Epidermal melanocyte (primary cell): ENCODE measurements at regions not wholly inside any gene's neighbourhood (a gene's known extent, or its start where the extent isn't known, plus 50 kb on each side); places are given as distances from the start of the nearest gene placed in this dataset.
"Not testable (repeated sequence)": the region's sequence is repeated elsewhere in the genome, so short reads cannot be mapped to it uniquely, and the experiment has no call there.

Experiments
- DNase-seq: peaks from one replicate; pipeline ENCODE4 v3.0.0; 2011; ENCODE audit warnings: low spot score; ENCODE audit not compliant: insufficient read length

GRCh38 chr5:116865651-116866050, 291.0 kb upstream of the SEMA6A start:
- no peak for DNase-seq

DNA sequence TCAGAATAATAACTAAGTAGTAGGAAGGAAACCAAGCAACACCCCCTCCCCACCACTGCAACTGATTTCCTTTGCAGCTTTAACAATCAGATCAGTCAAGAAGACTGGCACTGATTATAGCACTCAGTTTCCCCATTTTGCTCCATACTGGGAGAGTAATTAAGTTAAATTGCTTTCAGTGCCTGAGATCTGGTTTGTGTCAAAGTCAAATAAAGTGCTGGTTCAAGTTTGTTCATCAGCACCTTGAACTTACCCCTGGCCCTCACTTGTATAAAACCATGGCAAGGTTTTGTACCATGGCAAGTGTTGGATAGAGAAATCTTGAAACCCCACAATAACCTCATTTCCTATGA, 290.2 kb upstream of the SEMA6A start:
- no peak for DNase-seq

DNA sequence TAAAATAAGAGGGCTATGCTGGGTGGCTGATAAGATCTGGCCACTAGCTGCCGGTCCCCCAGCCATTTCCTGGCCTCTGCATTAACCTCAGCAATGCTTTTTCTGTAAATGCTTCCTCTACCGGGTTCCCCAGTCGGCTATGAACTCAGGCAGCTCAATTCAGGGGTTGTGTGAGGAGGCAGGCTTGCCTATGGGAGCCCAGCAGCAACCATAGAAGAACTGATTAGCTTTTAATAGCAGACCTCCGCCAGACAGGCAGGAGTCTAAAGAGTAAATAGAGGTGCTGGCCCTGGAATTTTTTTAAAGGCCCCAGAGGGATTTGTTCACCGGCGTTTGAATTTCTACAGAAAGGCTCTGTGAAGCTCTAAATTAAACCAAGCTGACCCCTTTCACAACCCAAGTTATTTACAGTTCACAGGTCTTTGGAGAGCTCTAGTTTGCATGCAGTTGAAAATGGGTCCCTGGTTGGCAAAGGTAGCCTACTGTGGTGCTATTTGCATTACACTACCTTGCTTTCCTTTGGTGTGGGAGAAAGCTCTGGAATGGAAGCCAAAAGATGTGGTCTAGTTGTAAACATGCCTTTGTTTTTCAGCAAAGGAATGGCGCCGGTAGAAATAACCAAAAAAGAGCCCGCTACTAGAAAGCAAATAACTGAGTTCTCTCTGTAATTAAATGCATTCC, 289.7 kb upstream of the SEMA6A start:
- no peak for DNase-seq

GRCh38 chr5:116862632-116863455, 288.2 kb upstream of the SEMA6A start:
- DNase-seq: no peak

DNA sequence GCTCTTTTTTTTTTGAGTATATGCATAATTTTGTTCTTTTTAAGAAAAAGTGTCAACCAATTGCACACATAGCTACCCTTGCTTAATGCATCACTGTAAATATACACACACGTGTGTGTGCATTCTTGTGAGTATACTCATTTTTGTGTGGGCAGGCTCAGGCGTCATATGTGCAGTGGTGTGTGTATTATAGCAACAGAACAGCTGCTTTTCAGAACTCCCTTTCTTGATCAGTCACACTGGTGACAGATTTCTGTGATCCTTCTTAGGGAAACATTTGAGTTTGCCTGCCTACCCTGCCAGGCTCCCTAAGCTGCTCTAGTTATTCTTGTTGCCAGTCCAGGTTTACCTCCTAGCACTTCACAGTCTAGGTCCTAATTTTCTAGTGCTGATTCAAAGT, 287.0 kb upstream of the SEMA6A start:
- no peak for DNase-seq

- DNase-seq: no peak
These were observed 286.5 kb upstream of the SEMA6A start for GRCh38 chr5:116861097-116861496.

GRCh38 chr5:116859666-116860320, 285.2 kb upstream of the SEMA6A start:
- DNase-seq: no peak

- no peak for DNase-seq
These were observed 284.2 kb upstream of the SEMA6A start for GRCh38 chr5:116858705-116859333.

- not testable (repeated sequence) for DNase-seq
These were observed 283.4 kb upstream of the SEMA6A start for GRCh38 chr5:116858020-116858419.

GRCh38 chr5:116856271-116856670, 281.6 kb upstream of the SEMA6A start:
- DNase-seq: no peak

DNA sequence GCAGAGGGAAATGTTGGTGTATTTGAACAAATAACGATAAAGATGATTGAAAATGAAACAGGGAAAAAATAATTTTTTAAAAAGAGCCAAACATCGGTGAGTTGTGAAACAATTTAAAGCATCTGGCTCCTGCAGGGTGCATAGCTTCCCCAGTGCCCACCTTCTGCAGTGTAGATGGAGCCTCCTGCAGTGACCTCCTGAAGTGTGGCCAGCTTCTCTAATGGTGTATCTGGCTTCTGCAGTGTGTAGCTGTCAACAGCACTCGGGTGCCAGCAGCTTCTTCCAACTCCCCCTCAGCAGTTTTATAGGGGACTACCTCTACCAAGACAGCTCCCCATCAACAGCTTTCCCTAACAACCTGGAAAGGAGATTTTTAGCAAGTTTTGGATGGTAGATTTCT, 279.4 kb upstream of the SEMA6A start:
- DNase-seq: no peak

GRCh38 chr5:116848954-116849581, 274.4 kb upstream of the SEMA6A start:
- DNase-seq: no peak

GRCh38 chr5:116847960-116848359, 273.3 kb upstream of the SEMA6A start:
- DNase-seq: no peak

DNA sequence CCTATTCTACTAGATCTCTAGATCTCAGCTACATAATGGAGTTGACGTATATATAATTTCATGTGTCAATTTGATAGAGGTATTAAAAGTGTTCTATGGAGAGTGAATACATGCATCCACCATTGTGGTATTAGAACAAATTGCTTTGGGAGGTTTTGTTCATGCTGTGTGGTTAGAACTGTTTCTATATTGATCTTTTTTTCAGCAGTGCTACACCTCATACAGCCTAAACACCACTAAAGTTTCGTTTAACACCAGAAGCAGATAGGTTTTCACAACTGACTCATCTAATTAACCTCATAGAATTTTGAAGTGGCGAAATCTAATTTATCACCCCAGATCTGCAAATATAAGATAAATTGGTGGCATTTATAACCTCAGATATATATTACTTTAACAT, 269.4 kb upstream of the SEMA6A start:
- DNase-seq: no peak

GRCh38 chr5:116842514-116842961, 267.9 kb upstream of the SEMA6A start:
- DNase-seq: no peak

DNA sequence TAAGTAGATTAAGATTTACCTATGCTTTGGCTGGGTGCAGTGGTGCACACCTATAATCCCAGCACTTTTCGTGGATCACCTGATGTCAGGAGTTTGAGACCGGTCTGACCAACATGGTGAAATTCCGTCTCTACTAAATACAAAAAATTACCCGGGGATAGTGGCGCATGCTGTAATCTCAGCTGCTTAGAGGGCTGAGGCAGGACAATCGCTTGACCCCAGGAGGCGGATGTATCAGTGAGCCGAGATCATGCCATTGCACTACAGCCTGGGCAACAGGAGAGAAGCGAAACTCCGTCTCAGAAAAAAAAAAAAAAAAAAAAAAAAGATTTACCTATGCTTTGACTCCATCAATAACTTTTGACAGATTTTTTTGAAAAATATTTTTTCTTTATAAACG, 267.1 kb upstream of the SEMA6A start:
- no peak for DNase-seq

DNA sequence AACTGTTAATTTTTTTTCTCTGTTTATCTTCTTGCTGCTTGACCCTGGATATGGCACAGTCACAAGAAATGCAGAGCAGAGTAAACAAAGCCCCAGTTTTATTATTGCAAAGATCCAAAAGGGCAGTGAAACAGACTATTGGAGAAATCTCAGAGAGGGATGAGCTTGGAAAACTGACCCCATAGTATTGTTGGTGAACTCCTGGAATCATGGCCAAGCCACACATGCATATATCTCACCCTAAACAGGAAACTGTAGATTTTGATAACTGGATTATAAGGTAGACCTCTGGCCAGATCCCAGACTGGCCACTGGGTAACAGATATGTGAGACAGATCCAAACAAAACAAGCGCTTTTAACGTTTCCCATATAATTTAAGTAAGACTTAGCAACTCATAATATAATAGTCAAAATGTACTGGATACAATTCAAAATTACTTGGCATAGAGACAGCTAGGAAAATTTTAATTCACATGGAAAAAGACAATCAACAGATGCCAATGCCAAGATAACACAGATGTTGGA, 263.5 kb upstream of the SEMA6A start:
- DNase-seq: no peak

- no peak for DNase-seq
These were observed 260.3 kb upstream of the SEMA6A start for GRCh38 chr5:116834796-116835515.

- no peak for DNase-seq
These were observed 255.5 kb upstream of the SEMA6A start for GRCh38 chr5:116830079-116830478.

GRCh38 chr5:116827078-116827477, 252.5 kb upstream of the SEMA6A start:
- no peak for DNase-seq

- no peak for DNase-seq
These were observed 250.9 kb upstream of the SEMA6A start for GRCh38 chr5:116825486-116825885.
